ENCODE measurements at regions not wholly inside any gene's neighbourhood (a gene's known extent, or its start where the extent isn't known, plus 50 kb on each side); places are given as distances from the start of the nearest gene placed in this dataset.

DNA sequence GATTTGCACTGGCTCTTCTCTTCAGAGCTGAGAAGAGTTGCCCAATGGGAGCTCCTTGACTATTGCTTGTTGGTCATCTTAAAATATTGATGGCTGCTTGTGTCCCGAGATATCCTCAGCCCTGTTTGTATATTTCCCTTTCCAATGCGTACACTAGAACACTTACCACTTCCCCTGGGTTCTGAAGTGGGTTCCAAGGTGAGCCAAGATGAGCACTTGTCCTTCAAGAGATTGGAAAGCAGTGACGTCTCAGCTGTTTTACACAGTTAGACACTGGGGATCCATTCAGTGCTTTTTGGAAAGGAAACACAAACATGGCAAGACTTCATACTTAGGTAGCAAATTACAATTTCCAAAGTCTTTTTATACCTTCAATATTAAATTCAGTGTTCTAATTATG is 716.4 kb upstream of the CITED2 start:
- DNase-seq: no peak
- TF ChIP-seq, protein P1, sequence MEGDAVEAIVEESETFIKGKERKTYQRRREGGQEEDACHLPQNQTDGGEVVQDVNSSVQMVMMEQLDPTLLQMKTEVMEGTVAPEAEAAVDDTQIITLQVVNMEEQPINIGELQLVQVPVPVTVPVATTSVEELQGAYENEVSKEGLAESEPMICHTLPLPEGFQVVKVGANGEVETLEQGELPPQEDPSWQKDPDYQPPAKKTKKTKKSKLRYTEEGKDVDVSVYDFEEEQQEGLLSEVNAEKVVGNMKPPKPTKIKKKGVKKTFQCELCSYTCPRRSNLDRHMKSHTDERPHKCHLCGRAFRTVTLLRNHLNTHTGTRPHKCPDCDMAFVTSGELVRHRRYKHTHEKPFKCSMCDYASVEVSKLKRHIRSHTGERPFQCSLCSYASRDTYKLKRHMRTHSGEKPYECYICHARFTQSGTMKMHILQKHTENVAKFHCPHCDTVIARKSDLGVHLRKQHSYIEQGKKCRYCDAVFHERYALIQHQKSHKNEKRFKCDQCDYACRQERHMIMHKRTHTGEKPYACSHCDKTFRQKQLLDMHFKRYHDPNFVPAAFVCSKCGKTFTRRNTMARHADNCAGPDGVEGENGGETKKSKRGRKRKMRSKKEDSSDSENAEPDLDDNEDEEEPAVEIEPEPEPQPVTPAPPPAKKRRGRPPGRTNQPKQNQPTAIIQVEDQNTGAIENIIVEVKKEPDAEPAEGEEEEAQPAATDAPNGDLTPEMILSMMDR (IDR thresholded peaks at IDR 0.05; ENCODE audit: partially characterized antibody, unreplicated experiment): no peak
- Mint-ChIP-seq H3K36me3 (ENCODE audit: unreplicated experiment) (no peaks in the 10 kb centered on the region), H3K27me3 (ENCODE audit: unreplicated experiment) (no peaks in the 10 kb centered on the region), H3K4me3 (ENCODE audit: unreplicated experiment) (no peak overlapping the region), H3K9me3 (ENCODE audit: unreplicated experiment) (no peaks in the 10 kb centered on the region), H3K27ac (ENCODE audit: unreplicated experiment) (no peak overlapping the region), H3K4me1 (ENCODE audit: low read depth, unreplicated experiment) (peaks cover 10% of the 10 kb centered on the region)

DNA sequence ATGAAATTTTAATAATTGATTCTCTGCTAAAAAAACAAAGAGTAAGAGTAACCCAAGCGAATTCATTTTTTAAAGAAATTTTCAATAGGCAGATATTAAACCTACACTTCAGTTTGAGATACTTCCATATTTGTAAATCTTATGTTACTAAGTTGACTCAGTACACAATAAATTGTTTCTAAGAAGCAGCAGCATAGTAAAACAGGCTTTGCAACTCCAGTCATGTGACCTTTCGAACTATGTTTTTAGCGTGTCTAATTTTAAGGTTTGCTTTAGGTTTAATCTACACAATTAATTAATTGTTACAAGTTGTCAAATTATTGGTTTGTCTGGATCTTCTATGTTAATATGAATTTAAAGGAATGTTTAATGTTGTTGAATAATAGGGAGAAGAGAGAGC is 708.9 kb upstream of the CITED2 start:
- no peak overlapping the region for H3K4me3 Mint-ChIP-seq (ENCODE audit: unreplicated experiment)
- no peak overlapping the region for H3K27ac Mint-ChIP-seq (ENCODE audit: unreplicated experiment)

DNA sequence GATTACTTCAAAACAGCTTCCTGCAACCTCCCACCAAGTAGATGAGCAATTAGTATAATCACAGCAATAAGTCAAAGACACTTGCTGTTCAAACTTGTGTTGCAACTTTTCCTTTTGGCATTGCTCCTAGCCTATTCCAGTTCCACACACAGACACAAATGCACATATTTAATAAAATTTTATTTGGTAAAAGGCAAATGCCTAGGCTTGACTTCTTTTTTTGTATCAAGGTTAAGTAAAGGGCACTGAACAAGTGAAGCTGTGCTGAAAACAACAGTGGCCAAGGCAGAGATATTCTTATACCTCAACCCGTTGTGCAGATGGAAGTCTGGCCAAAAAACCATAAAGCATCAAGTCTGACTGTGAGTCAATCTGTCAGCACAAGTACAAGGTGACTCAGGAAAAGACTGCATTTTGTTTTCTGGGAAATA is 708.4 kb upstream of the CITED2 start:
- no peaks in the 10 kb centered on the region for H3K27me3 Mint-ChIP-seq (ENCODE audit: unreplicated experiment)
- H3K9me3 Mint-ChIP-seq (ENCODE audit: unreplicated experiment): no peaks in the 10 kb centered on the region
- DNase-seq: no peak
- H3K4me3 Mint-ChIP-seq (ENCODE audit: unreplicated experiment): no peak overlapping the region
- H3K27ac Mint-ChIP-seq (ENCODE audit: unreplicated experiment): no peak overlapping the region
- TF ChIP-seq, protein P1 (IDR thresholded peaks at IDR 0.05; ENCODE audit: partially characterized antibody, unreplicated experiment): no peak
- H3K36me3 Mint-ChIP-seq (ENCODE audit: unreplicated experiment): no peaks in the 10 kb centered on the region
- H3K4me1 Mint-ChIP-seq (ENCODE audit: low read depth, unreplicated experiment): peaks cover 1% of the 10 kb centered on the region

More for the DNA sequence above, 708.9 kb upstream of the CITED2 start:
- Mint-ChIP-seq H3K4me1 (ENCODE audit: low read depth, unreplicated experiment) (no peaks in the 10 kb centered on the region), H3K27me3 (ENCODE audit: unreplicated experiment) (no peaks in the 10 kb centered on the region), H3K36me3 (ENCODE audit: unreplicated experiment) (no peaks in the 10 kb centered on the region), H3K9me3 (ENCODE audit: unreplicated experiment) (no peaks in the 10 kb centered on the region)
- TF ChIP-seq, protein P1 (IDR thresholded peaks at IDR 0.05; ENCODE audit: partially characterized antibody, unreplicated experiment): no peak
- DNase-seq: no peak

DNA sequence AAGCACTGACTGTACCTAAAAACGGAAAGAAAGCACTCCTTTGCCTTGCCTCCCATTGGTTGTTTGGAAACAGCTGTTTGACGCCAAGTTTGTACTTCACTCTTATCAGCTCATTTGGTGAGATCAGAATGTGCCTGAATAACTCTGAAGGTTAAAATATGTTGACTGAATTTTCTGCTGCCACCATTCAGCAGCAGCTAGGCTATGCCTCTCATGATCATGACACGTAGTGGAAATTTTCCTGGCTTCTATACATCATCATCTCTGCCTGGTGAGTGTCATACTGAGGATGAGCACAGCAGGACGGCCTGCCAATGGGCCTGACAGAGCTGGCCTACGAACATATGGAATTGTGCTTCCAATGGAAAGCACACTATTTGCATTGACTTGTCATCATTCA is 704.9 kb upstream of the CITED2 start:
- Mint-ChIP-seq H3K4me1 (ENCODE audit: low read depth, unreplicated experiment) (peaks cover 4% of the 10 kb centered on the region), H3K36me3 (ENCODE audit: unreplicated experiment) (no peaks in the 10 kb centered on the region)

DNA sequence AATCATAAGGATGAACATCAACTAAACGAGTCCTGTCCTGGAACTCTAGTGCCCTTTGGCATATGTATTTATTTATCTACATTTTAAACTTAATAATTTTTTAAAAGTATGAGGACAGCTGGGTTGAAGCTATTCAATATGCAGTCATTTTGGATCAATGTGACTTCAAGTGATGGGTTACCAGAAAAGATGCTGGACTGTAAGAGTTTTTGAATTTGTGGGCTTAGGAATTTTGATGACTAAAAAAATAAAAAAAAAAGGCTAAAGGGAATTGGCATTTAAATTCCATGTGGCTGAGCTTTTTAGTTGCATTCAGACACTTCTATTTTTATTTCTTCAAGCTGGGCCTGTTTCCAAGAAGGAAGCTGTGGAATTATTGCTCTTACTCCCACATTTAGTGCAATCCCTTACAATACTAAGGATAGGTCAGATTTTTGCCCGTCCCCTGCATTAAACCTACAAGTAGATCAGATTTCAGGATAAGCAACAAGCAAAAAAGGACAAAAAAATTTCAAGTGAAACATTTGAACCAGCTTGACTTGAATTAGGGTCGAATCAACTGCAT is 704.2 kb upstream of the CITED2 start:
- no peak for DNase-seq
- no peak overlapping the region for H3K27ac Mint-ChIP-seq (ENCODE audit: unreplicated experiment)
- TF ChIP-seq, protein P1 (IDR thresholded peaks at IDR 0.05; ENCODE audit: partially characterized antibody, unreplicated experiment): no peak
- no peaks in the 10 kb centered on the region for H3K36me3 Mint-ChIP-seq (ENCODE audit: unreplicated experiment)
- no peaks in the 10 kb centered on the region for H3K27me3 Mint-ChIP-seq (ENCODE audit: unreplicated experiment)
- peaks cover 4% of the 10 kb centered on the region for H3K4me1 Mint-ChIP-seq (ENCODE audit: low read depth, unreplicated experiment)
- no peak overlapping the region for H3K4me3 Mint-ChIP-seq (ENCODE audit: unreplicated experiment)
- H3K9me3 Mint-ChIP-seq (ENCODE audit: unreplicated experiment): no peaks in the 10 kb centered on the region

More for the DNA sequence above, 704.9 kb upstream of the CITED2 start:
- H3K4me3 Mint-ChIP-seq (ENCODE audit: unreplicated experiment): no peak overlapping the region
- H3K27me3 Mint-ChIP-seq (ENCODE audit: unreplicated experiment): no peaks in the 10 kb centered on the region
- no peaks in the 10 kb centered on the region for H3K9me3 Mint-ChIP-seq (ENCODE audit: unreplicated experiment)
- TF ChIP-seq, protein P1 (IDR thresholded peaks at IDR 0.05; ENCODE audit: partially characterized antibody, unreplicated experiment): no peak
- H3K27ac Mint-ChIP-seq (ENCODE audit: unreplicated experiment): no peak overlapping the region
- no peak for DNase-seq

Measured in glutamatergic neuron (in vitro differentiated cells).